IMR-90 (cell line): ENCODE measurements at regions not wholly inside any gene's neighbourhood (a gene's known extent, or its start where the extent isn't known, plus 50 kb on each side); places are given as distances from the start of the nearest gene placed in this dataset.

Experiments
- ATAC-seq: fragments of 200-7000 bp; cut with Tn5 transposase; 2 replicates; pipeline ENCODE4 v1.9.1; 2020; ENCODE audit warnings: low read depth, mild to moderate bottlenecking, moderate library complexity
- BruUV-seq: library from RNA; stranded (reverse); fragments of 400-500 nt; replicated peaks from 2 replicates; lab custom pipeline; 2021; lab: Mats Ljungman, UMichigan
- CTCF ChIA-PET: fragments of 300-600 bp; formaldehyde crosslinking; extraction: SDS; loops from one replicate; lab custom pipeline; 2021; ENCODE audit warnings: antibody characterized with exemption; lab: Yijun Ruan, JAX
- POLR2A ChIA-PET: fragments of 300-600 bp; sonication (Branson Sonifier 250); formaldehyde crosslinking; loops from one replicate; lab custom pipeline; 2022; ENCODE audit warnings: antibody characterized with exemption; ENCODE audit not compliant: unreplicated experiment; lab: Charles Lee
- DNase-seq: peaks from one replicate; pipeline ENCODE4 v3.0.0; 2013
- H2AFZ ChIP-seq: replicated peaks from 2 replicates; pipeline ENCODE3; 2013; ENCODE audit warnings: low read length, mild to moderate bottlenecking; ENCODE audit not compliant: poor library complexity
- H2AK5ac ChIP-seq: 2 replicates; pipeline ENCODE4 v1.6.1; 2013; ENCODE audit warnings: low read depth, low read length, inconsistent platforms
- H2AK9ac ChIP-seq: replicated peaks from 2 replicates; pipeline ENCODE3; 2013; ENCODE audit warnings: mild to moderate bottlenecking, low read depth, low read length, moderate library complexity; ENCODE audit not compliant: poor library complexity
- H2BK120ac ChIP-seq: 2 replicates; pipeline ENCODE4 v1.6.1; 2013; ENCODE audit warnings: low read depth, low read length, inconsistent platforms
- H2BK15ac ChIP-seq: 3 replicates; pipeline ENCODE4 v1.6.1; 2013; ENCODE audit warnings: low read depth, low read length, inconsistent platforms
- H2BK20ac ChIP-seq: 2 replicates; pipeline ENCODE4 v1.6.1; 2013; ENCODE audit warnings: low read depth, mild to moderate bottlenecking, inconsistent platforms, low read length, moderate library complexity
- H2BK5ac ChIP-seq: 2 replicates; pipeline ENCODE4 v1.6.1; 2013; ENCODE audit warnings: mild to moderate bottlenecking, low read depth, low read length, inconsistent platforms; ENCODE audit not compliant: poor library complexity, severe bottlenecking
- H3K14ac ChIP-seq: replicated peaks from 2 replicates; pipeline ENCODE4 v1.6.1; 2013; ENCODE audit warnings: low read depth, low read length, inconsistent platforms
- H3K18ac ChIP-seq: 2 replicates; pipeline ENCODE4 v1.6.1; 2013; ENCODE audit warnings: low read depth, low read length, control low read depth
- H3K23ac ChIP-seq: 2 replicates; pipeline ENCODE4 v1.6.1; 2013; ENCODE audit warnings: low read depth, low read length, inconsistent platforms
- H3K27ac ChIP-seq: 2 replicates; pipeline ENCODE4 v1.5.1; 2013; ENCODE audit warnings: mild to moderate bottlenecking, control low read depth, low read length; ENCODE audit not compliant: insufficient read depth
- H3K27me3 ChIP-seq: 2 replicates; pipeline ENCODE4 v1.6.1; 2013; ENCODE audit warnings: low read length; ENCODE audit not compliant: control insufficient read depth, insufficient read depth
- H3K36me3 ChIP-seq: 2 replicates; pipeline ENCODE4 v1.6.1; 2013; ENCODE audit warnings: low read length, mixed read lengths; ENCODE audit not compliant: control insufficient read depth, insufficient read depth
- H3K4ac ChIP-seq: 2 replicates; pipeline ENCODE4 v1.6.1; 2013; ENCODE audit warnings: low read depth, low read length, inconsistent platforms
- H3K4me1 ChIP-seq: 2 replicates; pipeline ENCODE4 v1.6.1; 2013; ENCODE audit warnings: low read length, mixed read lengths; ENCODE audit not compliant: control insufficient read depth, insufficient read depth
- H3K4me2 ChIP-seq: 2 replicates; pipeline ENCODE4 v1.6.1; 2013; ENCODE audit warnings: low read depth, mild to moderate bottlenecking, control low read depth, low read length, moderate library complexity
- H3K4me3 ChIP-seq: 2 replicates; pipeline ENCODE4 v1.5.1; 2013; ENCODE audit warnings: low read depth, mild to moderate bottlenecking, control low read depth, low read length, moderate library complexity; ENCODE audit not compliant: insufficient read depth
- H3K56ac ChIP-seq: 2 replicates; pipeline ENCODE4 v1.6.1; 2013; ENCODE audit warnings: low read length, inconsistent platforms; ENCODE audit not compliant: insufficient read depth; ENCODE audit errors: extremely low read depth
- H3K79me1 ChIP-seq, 2 experiments: 2 replicates each; pipeline ENCODE4 v1.6.1; 2013; ENCODE audit warnings: low read length in 2 of 2, inconsistent platforms in 1 of 2, low read depth in 1 of 2
- H3K9ac ChIP-seq: 2 replicates; pipeline ENCODE4 v1.6.1; 2013; ENCODE audit warnings: low read depth, low read length, control low read depth
- H3K9me1 ChIP-seq: 2 replicates; pipeline ENCODE4 v1.6.1; 2013; ENCODE audit warnings: low read length, inconsistent platforms; ENCODE audit not compliant: insufficient read depth
- H3K9me3 ChIP-seq: 2 replicates; pipeline ENCODE4 v1.6.1; 2013; ENCODE audit warnings: low read length; ENCODE audit not compliant: control insufficient read depth, insufficient read depth
- H4K20me1 ChIP-seq: 2 replicates; pipeline ENCODE4 v1.6.1; 2013; ENCODE audit warnings: low read length, inconsistent platforms; ENCODE audit not compliant: insufficient read depth
- H4K5ac ChIP-seq: 2 replicates; pipeline ENCODE4 v1.6.1; 2013; ENCODE audit warnings: mild to moderate bottlenecking, low read depth, low read length, control low read depth
- H4K8ac ChIP-seq, 2 experiments: 2 replicates each; pipeline ENCODE4 v1.6.1; 2013; ENCODE audit warnings: low read depth in 2 of 2, low read length in 2 of 2, control low read depth in 1 of 2, inconsistent platforms in 1 of 2
- H4K91ac ChIP-seq: 2 replicates; pipeline ENCODE4 v1.6.1; 2013; ENCODE audit warnings: low read depth, low read length, inconsistent platforms; ENCODE audit not compliant: insufficient read depth
- BHLHE40 ChIP-seq: fragments of 150-350 bp; IDR thresholded peaks from 2 replicates; pipeline ENCODE4 v1.6.1; 2016; ENCODE audit warnings: mild to moderate bottlenecking, low read depth, low read length
- CEBPB ChIP-seq: IDR thresholded peaks from 2 replicates; pipeline ENCODE4 v1.6.1; 2012; ENCODE audit warnings: low read depth, low read length, improper control_type of control experiment
- CHD1 ChIP-seq: IDR thresholded peaks from 2 replicates; pipeline ENCODE4 v1.6.1; 2012; ENCODE audit warnings: low read depth, low read length, improper control_type of control experiment
- FOS ChIP-seq: fragments of 150-350 bp; IDR thresholded peaks from 2 replicates; pipeline ENCODE4 v1.6.1; 2016; ENCODE audit warnings: low read depth, low read length
- MAZ ChIP-seq: IDR thresholded peaks from 2 replicates; pipeline ENCODE4 v1.6.1; 2012; ENCODE audit warnings: low read depth, mild to moderate bottlenecking, low read length, improper control_type of control experiment, moderate library complexity, borderline replicate concordance
- MXI1 ChIP-seq: IDR thresholded peaks from 2 replicates; pipeline ENCODE4 v1.6.1; 2012; ENCODE audit warnings: low read depth, mild to moderate bottlenecking, low read length, moderate library complexity, borderline replicate concordance
- NFE2L2 ChIP-seq: fragments of 150-350 bp; IDR thresholded peaks from 2 replicates; pipeline ENCODE4 v1.6.1; 2016; ENCODE audit warnings: low read depth, mild to moderate bottlenecking, low read length
- POLR2A ChIP-seq: IDR thresholded peaks from 2 replicates; pipeline ENCODE4 v1.6.1; 2012; ENCODE audit warnings: mild to moderate bottlenecking, low read depth, low read length
- RAD21 ChIP-seq: IDR thresholded peaks from 2 replicates; pipeline ENCODE4 v1.6.1; 2012; ENCODE audit warnings: low read length, improper control_type of control experiment
- RCOR1 ChIP-seq: IDR thresholded peaks from 2 replicates; pipeline ENCODE4 v1.6.1; 2012; ENCODE audit warnings: mild to moderate bottlenecking, low read length, improper control_type of control experiment; ENCODE audit not compliant: insufficient replicate concordance
- SMC3 ChIP-seq: fragments of 150-350 bp; IDR thresholded peaks from 2 replicates; pipeline ENCODE4 v1.6.1; 2016; ENCODE audit warnings: low read depth, mild to moderate bottlenecking, antibody characterized with exemption, low read length, moderate library complexity
- WGBS, 2 experiments: methylation state at CpG; one replicate each; pipeline versions ENCODE4 v1.1.5 to v1.1.7; 2013; ENCODE audit warnings: missing lambda C conversion rate in 2 of 2; ENCODE audit not compliant: insufficient read length in 1 of 2; ENCODE audit errors: extremely low coverage in 2 of 2; 5-methylcytosine and 5-hydroxymethylcytosine counted together
- dilution Hi-C: fragments of 300-500 bp; cut with HindIII; formaldehyde crosslinking; loops from one replicate; pipeline ENCODE4 v1.14.3; 2018; ENCODE audit warnings: low sequenced_read_pairs; ENCODE audit not compliant: unreplicated experiment
- in situ Hi-C: fragments of 300-500 bp; cut with MboI; formaldehyde crosslinking; loops from 3 replicates; pipeline ENCODE4 v1.14.3; 2019; ENCODE audit warnings: low sequenced_read_pairs, inconsistent platforms, mixed read lengths
- intact Hi-C: fragments of 100-400 bp; cut with micrococcal nuclease; formaldehyde crosslinking; loops from 2 replicates; pipeline ENCODE4 v1.10.0; 2022
- TF ChIP-seq, protein P1 (sequence below): conservative IDR thresholded peaks from 2 replicates; pipeline ENCODE4 v1.5.1; 2012; ENCODE audit warnings: mild to moderate bottlenecking, low read depth, low read length, improper control_type of control experiment
- TF ChIP-seq, protein P2 (sequence below): fragments of 150-350 bp; IDR thresholded peaks from 2 replicates; pipeline ENCODE4 v1.6.1; 2017; ENCODE audit warnings: mild to moderate bottlenecking, antibody characterized with exemption, low read length, low read depth
- TF ChIP-seq, protein P3 (sequence below): fragments of 150-350 bp; IDR thresholded peaks from 2 replicates; pipeline ENCODE4 v1.6.1; 2016; ENCODE audit warnings: low read depth, mild to moderate bottlenecking, low read length, moderate library complexity, borderline replicate concordance

DNA sequence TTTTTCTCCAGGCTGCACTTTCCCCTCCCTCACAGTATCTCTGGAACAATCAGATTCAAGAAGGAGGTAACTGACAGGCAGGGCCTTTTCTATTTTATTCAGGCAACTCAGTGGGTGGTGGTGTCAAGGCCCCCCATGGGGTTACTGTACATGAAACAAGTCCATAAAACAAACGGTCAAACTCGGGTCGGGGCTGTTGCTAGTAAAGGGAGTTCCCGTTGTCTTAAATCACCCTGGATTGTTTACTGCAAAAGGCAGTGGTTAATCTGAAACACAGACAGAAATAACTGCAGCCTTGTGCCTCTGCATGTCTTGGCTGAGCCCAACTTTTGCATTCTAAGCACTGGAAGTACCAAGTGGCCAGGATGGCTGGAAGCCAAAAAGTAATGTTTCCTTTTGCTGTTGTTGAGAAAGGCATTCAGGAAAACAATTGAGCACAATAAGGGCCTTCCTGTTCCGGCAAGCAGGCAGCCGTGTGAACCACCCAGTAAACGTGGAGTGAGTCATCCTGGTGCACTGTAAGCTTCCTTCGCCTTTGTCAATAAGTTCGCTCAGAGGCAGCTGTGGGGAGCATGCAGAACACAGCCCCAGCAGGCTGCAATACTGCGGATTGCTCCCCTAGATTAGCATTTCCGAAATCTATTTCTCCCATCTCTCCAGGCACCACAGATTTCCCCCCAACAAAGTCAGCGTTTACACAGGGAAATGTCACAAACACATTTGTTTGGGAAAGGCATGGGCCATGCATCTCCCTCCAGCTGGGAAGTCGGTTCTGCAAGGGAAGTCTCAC is 149.6 kb downstream of the IRS1 start:
- Histone ChIP-seq H3K23ac (peak overlapping the region; percentile 86), H4K91ac (peak overlapping the region; percentile 97), H3K9me1 (peaks cover 17% of the 10 kb centered on the region), H2AK5ac (peak overlapping the region; percentile 88), H4K8ac (peak overlapping the region; percentile 53 to 89), H3K4ac (peak overlapping the region; percentile 94), H3K79me1 (peaks cover 10 to 28% of the 10 kb centered on the region in 2 experiments), H2BK120ac (peak overlapping the region; percentile 95), H3K14ac (peak overlapping the region; percentile 89), H4K20me1 (no peaks in the 10 kb centered on the region), H3K18ac (peak overlapping the region; percentile 78), H2AFZ (peak overlapping the region; percentile 81), H3K56ac (peak overlapping the region; percentile 57), H2BK20ac (peak overlapping the region; percentile 85), H3K9ac (peak overlapping the region; percentile 31), H3K4me2 (peak overlapping the region; percentile 47), H2BK5ac (peak overlapping the region; percentile 76), H2BK15ac (peak overlapping the region; percentile 98), H3K4me3 (no peak overlapping the region), H2AK9ac (peak overlapping the region; percentile 26), H3K36me3 (no peaks in the 10 kb centered on the region), H3K9me3 (peaks cover 3% of the 10 kb centered on the region), H3K27ac (peak overlapping the region; percentile 66), H3K27me3 (no peaks in the 10 kb centered on the region), H3K4me1 (peaks cover 23% of the 10 kb centered on the region), H4K5ac (peak overlapping the region; percentile 85)
- in situ Hi-C loops (loop anchor here (10.0 kb wide), 1 partner anchor 145 kb away; the partner anchor contains the start of gene IRS1), intact Hi-C loops (loop anchor here (2.0 to 5.0 kb wide), 4 partner anchors 123 to 223 kb away; no protein-coding TSS in a partner anchor), dilution Hi-C loops (no loop called here)
- no TSS peak for BruUV-seq
- CTCF ChIA-PET = no interaction called here
- 0% methylated on average over 7 of the region's 13 CpGs; no CpG with 5 or more reads in 1 of the 2 experiments for WGBS, 2 experiments
- POLR2A ChIA-PET = no interaction called here
- DNase-seq = peak; percentile 98
- ATAC-seq = peak; percentile 91
- TF ChIP-seq CEBPB = peak; percentile 39; the same call in 1 of the 2 replicates
- 0 out of 2 replicates have a peak, but pooled peaks have one; percentile 29 for TF ChIP-seq MAZ
- peak; percentile 42; the same call in 1 of the 2 replicates for TF ChIP-seq POLR2A
- peak; percentile 36; the same call in 1 of the 2 replicates for TF ChIP-seq BHLHE40
- no peak for TF ChIP-seq MXI1
- TF ChIP-seq FOS = peak; percentile 86
- TF ChIP-seq, protein P1, sequence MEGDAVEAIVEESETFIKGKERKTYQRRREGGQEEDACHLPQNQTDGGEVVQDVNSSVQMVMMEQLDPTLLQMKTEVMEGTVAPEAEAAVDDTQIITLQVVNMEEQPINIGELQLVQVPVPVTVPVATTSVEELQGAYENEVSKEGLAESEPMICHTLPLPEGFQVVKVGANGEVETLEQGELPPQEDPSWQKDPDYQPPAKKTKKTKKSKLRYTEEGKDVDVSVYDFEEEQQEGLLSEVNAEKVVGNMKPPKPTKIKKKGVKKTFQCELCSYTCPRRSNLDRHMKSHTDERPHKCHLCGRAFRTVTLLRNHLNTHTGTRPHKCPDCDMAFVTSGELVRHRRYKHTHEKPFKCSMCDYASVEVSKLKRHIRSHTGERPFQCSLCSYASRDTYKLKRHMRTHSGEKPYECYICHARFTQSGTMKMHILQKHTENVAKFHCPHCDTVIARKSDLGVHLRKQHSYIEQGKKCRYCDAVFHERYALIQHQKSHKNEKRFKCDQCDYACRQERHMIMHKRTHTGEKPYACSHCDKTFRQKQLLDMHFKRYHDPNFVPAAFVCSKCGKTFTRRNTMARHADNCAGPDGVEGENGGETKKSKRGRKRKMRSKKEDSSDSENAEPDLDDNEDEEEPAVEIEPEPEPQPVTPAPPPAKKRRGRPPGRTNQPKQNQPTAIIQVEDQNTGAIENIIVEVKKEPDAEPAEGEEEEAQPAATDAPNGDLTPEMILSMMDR = no peak
- no peak for TF ChIP-seq RCOR1
- TF ChIP-seq NFE2L2 = no peak
- TF ChIP-seq CHD1 = no peak
- TF ChIP-seq SMC3 = no peak
- TF ChIP-seq, protein P2, sequence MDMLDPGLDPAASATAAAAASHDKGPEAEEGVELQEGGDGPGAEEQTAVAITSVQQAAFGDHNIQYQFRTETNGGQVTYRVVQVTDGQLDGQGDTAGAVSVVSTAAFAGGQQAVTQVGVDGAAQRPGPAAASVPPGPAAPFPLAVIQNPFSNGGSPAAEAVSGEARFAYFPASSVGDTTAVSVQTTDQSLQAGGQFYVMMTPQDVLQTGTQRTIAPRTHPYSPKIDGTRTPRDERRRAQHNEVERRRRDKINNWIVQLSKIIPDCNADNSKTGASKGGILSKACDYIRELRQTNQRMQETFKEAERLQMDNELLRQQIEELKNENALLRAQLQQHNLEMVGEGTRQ = 0 out of 2 replicates have a peak, but pooled peaks have one; percentile 16
- TF ChIP-seq, protein P3, sequence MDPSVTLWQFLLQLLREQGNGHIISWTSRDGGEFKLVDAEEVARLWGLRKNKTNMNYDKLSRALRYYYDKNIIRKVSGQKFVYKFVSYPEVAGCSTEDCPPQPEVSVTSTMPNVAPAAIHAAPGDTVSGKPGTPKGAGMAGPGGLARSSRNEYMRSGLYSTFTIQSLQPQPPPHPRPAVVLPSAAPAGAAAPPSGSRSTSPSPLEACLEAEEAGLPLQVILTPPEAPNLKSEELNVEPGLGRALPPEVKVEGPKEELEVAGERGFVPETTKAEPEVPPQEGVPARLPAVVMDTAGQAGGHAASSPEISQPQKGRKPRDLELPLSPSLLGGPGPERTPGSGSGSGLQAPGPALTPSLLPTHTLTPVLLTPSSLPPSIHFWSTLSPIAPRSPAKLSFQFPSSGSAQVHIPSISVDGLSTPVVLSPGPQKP = no peak
- peak; percentile 16 for TF ChIP-seq RAD21
